H1 (cell line): ENCODE measurements at regions not wholly inside any gene's neighbourhood (a gene's known extent, or its start where the extent isn't known, plus 50 kb on each side); places are given as distances from the start of the nearest gene placed in this dataset.

Source experiments
- CTCF ChIA-PET: fragments of 300-600 bp; sonication (Branson Sonifier 250); formaldehyde crosslinking; loops from one replicate; lab custom pipeline; 2021; ENCODE audit not compliant: partially characterized antibody; lab: Charles Lee
- POLR2A ChIA-PET: fragments of 300-600 bp; sonication (Branson Sonifier 250); formaldehyde crosslinking; loops from one replicate; lab custom pipeline; 2021; ENCODE audit warnings: inconsistent platforms; ENCODE audit not compliant: partially characterized antibody; lab: Charles Lee
- DNase-seq, 2 experiments: peaks; one replicate each; pipeline versions ENCODE4 v3.0.0 to v3.0.0-alpha.2; 2010 to 2022; ENCODE audit warnings: low spot score in 2 of 2, low read depth in 1 of 2, mixed read lengths in 1 of 2
- FAIRE-seq: peaks from 2 replicates; lab custom pipeline; 2011; peaks lifted over from hg19 to GRCh38; lab: Jason Lieb, UNC
- H2AFZ ChIP-seq: 2 replicates; pipeline ENCODE4 v1.8.1; 2012; ENCODE audit warnings: low read length, inconsistent platforms
- H2AK5ac ChIP-seq: 2 replicates; pipeline ENCODE4 v1.6.1; 2013; ENCODE audit warnings: low read depth, low read length
- H2BK120ac ChIP-seq: replicated peaks from 2 replicates; pipeline ENCODE3; 2013; ENCODE audit warnings: low read depth, low read length, inconsistent platforms
- H2BK12ac ChIP-seq: 2 replicates; pipeline ENCODE4 v1.6.1; 2013; ENCODE audit warnings: low read depth, low read length
- H2BK15ac ChIP-seq: 2 replicates; pipeline ENCODE4 v1.6.1; 2013; ENCODE audit warnings: low read length
- H2BK20ac ChIP-seq: 2 replicates; pipeline ENCODE4 v1.6.1; 2013; ENCODE audit warnings: low read length
- H2BK5ac ChIP-seq: 2 replicates; pipeline ENCODE4 v1.6.1; 2013; ENCODE audit warnings: low read depth, low read length
- H3K14ac ChIP-seq: 2 replicates; pipeline ENCODE4 v1.6.1; 2013; ENCODE audit warnings: inconsistent platforms; ENCODE audit not compliant: insufficient read length
- H3K18ac ChIP-seq: 2 replicates; pipeline ENCODE4 v1.6.1; 2013; ENCODE audit warnings: low read length; ENCODE audit errors: extremely low read depth
- H3K23ac ChIP-seq: 2 replicates; pipeline ENCODE4 v1.6.1; 2013; ENCODE audit warnings: inconsistent platforms; ENCODE audit not compliant: insufficient read length
- H3K23me2 ChIP-seq: 2 replicates; pipeline ENCODE4 v1.6.1; 2013; ENCODE audit warnings: low read depth, low read length
- H3K27ac ChIP-seq: 2 replicates; pipeline ENCODE4 v1.6.1; 2011; ENCODE audit warnings: low read depth, low read length, inconsistent platforms
- H3K27me3 ChIP-seq, 4 experiments: replicated peaks in 1 of 4; 1 replicate in 1 of 4; 2 replicates in 3 of 4; pipeline versions ENCODE4 v1.6.1 to v1.8.1; 2011 to 2013; ENCODE audit warnings: low read length in 3 of 4, mild to moderate bottlenecking in 3 of 4, inconsistent platforms in 2 of 4, mixed read lengths in 2 of 4, moderate library complexity in 1 of 4; ENCODE audit not compliant: control insufficient read depth in 3 of 4, insufficient read depth in 3 of 4; ENCODE audit errors: extremely low read depth in 1 of 4
- H3K36me3 ChIP-seq, 4 experiments: 2 replicates each; pipeline versions ENCODE4 v1.6.1 to v1.8.1; 2011 to 2013; ENCODE audit warnings: mild to moderate bottlenecking in 4 of 4, low read length in 3 of 4, moderate library complexity in 2 of 4, control low read depth in 1 of 4, inconsistent platforms in 1 of 4; ENCODE audit not compliant: insufficient read depth in 4 of 4, control insufficient read depth in 2 of 4
- H3K4ac ChIP-seq: replicated peaks from 2 replicates; pipeline ENCODE3; 2013; ENCODE audit warnings: low read length, low read depth, mixed read lengths, inconsistent platforms; ENCODE audit not compliant: insufficient read length
- H3K4me1 ChIP-seq, 4 experiments: replicated peaks in 1 of 4; 1 replicate in 1 of 4; 2 replicates in 3 of 4; pipeline versions ENCODE4 v1.6.1 to v1.8.1; 2011 to 2013; ENCODE audit warnings: low read length in 3 of 4, inconsistent platforms in 2 of 4, mixed read lengths in 1 of 4; ENCODE audit not compliant: insufficient read depth in 4 of 4, control insufficient read depth in 3 of 4
- H3K4me2 ChIP-seq, 2 experiments: 2 replicates each; pipeline versions ENCODE4 v1.6.1 to v1.8.1; 2011 to 2013; ENCODE audit warnings: low read depth in 2 of 2, low read length in 2 of 2, control low read depth in 1 of 2, inconsistent platforms in 1 of 2, mild to moderate bottlenecking in 1 of 2; ENCODE audit not compliant: insufficient read depth in 1 of 2
- H3K4me3 ChIP-seq, 4 experiments: fragments of 200-600, 300-600 bp in 1 of 4; sonication (generic), shearing (Covaris generic), sonication (Bioruptor Twin) in 1 of 4; 2 replicates each; pipeline versions ENCODE4 v1.5.1 to v1.8.1; 2011 to 2016; ENCODE audit warnings: low read length in 4 of 4, low read depth in 3 of 4, control low read depth in 2 of 4, inconsistent platforms in 2 of 4, mild to moderate bottlenecking in 2 of 4, mixed read lengths in 1 of 4, moderate library complexity in 1 of 4; ENCODE audit not compliant: insufficient read depth in 2 of 4; ENCODE audit errors: extremely low read depth in 1 of 4
- H3K56ac ChIP-seq: replicated peaks from 2 replicates; pipeline ENCODE3; 2013; ENCODE audit warnings: low read depth, mild to moderate bottlenecking, mixed read lengths, low read length, inconsistent platforms; ENCODE audit not compliant: insufficient read length
- H3K79me1 ChIP-seq: 2 replicates; pipeline ENCODE4 v1.6.1; 2013; ENCODE audit warnings: low read depth, low read length, control low read depth
- H3K79me2 ChIP-seq, 2 experiments: 2 replicates each; pipeline versions ENCODE4 v1.6.1 to v1.8.1; 2012 to 2013; ENCODE audit warnings: low read length in 2 of 2, mild to moderate bottlenecking in 2 of 2, inconsistent platforms in 1 of 2; ENCODE audit not compliant: insufficient read depth in 2 of 2, control insufficient read depth in 1 of 2
- H3K9ac ChIP-seq, 4 experiments: replicated peaks in 1 of 4; 1 replicate in 1 of 4; 2 replicates in 3 of 4; pipeline versions ENCODE4 v1.6.1 to v1.8.1; 2011 to 2013; ENCODE audit warnings: low read depth in 3 of 4, low read length in 3 of 4, control low read depth in 2 of 4, mild to moderate bottlenecking in 2 of 4, moderate library complexity in 2 of 4, inconsistent platforms in 1 of 4; ENCODE audit errors: extremely low read depth in 1 of 4
- H3K9me3 ChIP-seq, 2 experiments: 2 replicates each; pipeline versions ENCODE4 v1.6.1 to v1.8.1; 2012 to 2013; ENCODE audit warnings: mild to moderate bottlenecking in 2 of 2, moderate library complexity in 2 of 2, control low read depth in 1 of 2, inconsistent platforms in 1 of 2, low read depth in 1 of 2, low read length in 1 of 2, mixed read lengths in 1 of 2; ENCODE audit not compliant: insufficient read depth in 2 of 2
- H4K20me1 ChIP-seq, 2 experiments: replicated peaks in 1 of 2; 2 replicates each; pipeline versions ENCODE3 to v1.8.1; 2011 to 2013; ENCODE audit warnings: inconsistent platforms in 2 of 2, low read length in 2 of 2, mild to moderate bottlenecking in 1 of 2; ENCODE audit not compliant: insufficient read depth in 2 of 2, control insufficient read depth in 1 of 2
- H4K5ac ChIP-seq: 2 replicates; pipeline ENCODE4 v1.6.1; 2013; ENCODE audit warnings: low read length, low read depth, mixed read lengths, inconsistent platforms; ENCODE audit not compliant: insufficient read length
- H4K8ac ChIP-seq: 2 replicates; pipeline ENCODE4 v1.8.0; 2013; ENCODE audit warnings: mild to moderate bottlenecking, moderate library complexity, low read length, inconsistent platforms; ENCODE audit not compliant: insufficient read depth; ENCODE audit errors: extremely low read depth
- H4K91ac ChIP-seq: replicated peaks from 2 replicates; pipeline ENCODE3; 2013; ENCODE audit warnings: low read length, mixed read lengths, inconsistent platforms; ENCODE audit not compliant: insufficient read length
- CTBP2 ChIP-seq: IDR thresholded peaks from 2 replicates; pipeline ENCODE4 v1.7.0; 2011; ENCODE audit warnings: borderline replicate concordance, mild to moderate bottlenecking, moderate library complexity, mixed read lengths, low read length; ENCODE audit not compliant: insufficient read depth, insufficient read length
- CTCF ChIP-seq, 3 experiments: IDR thresholded peaks; 1 replicate in 2 of 3; 2 replicates in 1 of 3; pipeline versions ENCODE4 v1.5.1 to v1.6.1; 2011; ENCODE audit warnings: low read length in 3 of 3, mild to moderate bottlenecking in 3 of 3, inconsistent platforms in 2 of 3, low read depth in 1 of 3, moderate library complexity in 1 of 3; ENCODE audit not compliant: insufficient read depth in 1 of 3; ENCODE audit errors: control extremely low read depth in 1 of 3
- HDAC2 ChIP-seq, 2 experiments: fragments of 300-600 bp in 1 of 2; sonication (generic) in 1 of 2; IDR thresholded peaks; 2 replicates each; pipeline ENCODE4 v1.6.1; 2011 to 2012; ENCODE audit warnings: low read depth in 2 of 2, low read length in 2 of 2, mild to moderate bottlenecking in 2 of 2, moderate library complexity in 2 of 2, borderline replicate concordance in 1 of 2, inconsistent platforms in 1 of 2
- POLR2AphosphoS5 ChIP-seq: IDR thresholded peaks from 2 replicates; pipeline ENCODE4 v1.6.1; 2011; ENCODE audit warnings: low read depth, low read length
- WGBS, 2 experiments: shearing (Covaris generic) in 1 of 2; methylation state at CpG; one replicate each; pipeline versions ENCODE4 v1.1.6 to v1.1.7; 2013 to 2015; ENCODE audit warnings: low lambda C conversion rate in 2 of 2, mixed read lengths in 2 of 2, inconsistent platforms in 1 of 2, low coverage in 1 of 2, missing lambda C conversion rate in 1 of 2; ENCODE audit not compliant: insufficient replicate concordance in 2 of 2, insufficient coverage in 1 of 2, insufficient read length in 1 of 2; ENCODE audit errors: extremely low coverage in 1 of 2, missing lambda C conversion rate in 1 of 2; 5-methylcytosine and 5-hydroxymethylcytosine counted together

GRCh38 chr12:88947486-88948043 is 367.3 kb upstream of the KITLG start:
- H3K9ac ChIP-seq: no peak overlapping the region
- H3K4me1 ChIP-seq: peaks cover 0 to 11% (median 6%) of the 10 kb centered on the region in 4 experiments; a peak in 2 of 7 replicates
- DNase-seq: no peak
- H3K56ac ChIP-seq: no peak overlapping the region
- H3K36me3 ChIP-seq: no peaks in the 10 kb centered on the region
- no peak overlapping the region; the same call in 1 of the 2 replicates for H3K18ac ChIP-seq
- TF ChIP-seq CTCF (IDR thresholded peaks at IDR 0.05; ENCODE audit: control extremely low read depth in 1 of 3, insufficient read depth in 1 of 3, low read depth in 1 of 3, low read length in 3 of 3): peak in 1 of 3 experiments; percentile 48; a peak in 1 of 4 replicates
- no peak for TF ChIP-seq CTBP2
- no peak for TF ChIP-seq HDAC2 (IDR thresholded peaks at IDR 0.05; ENCODE audit: borderline replicate concordance in 1 of 2, low read depth in 2 of 2, low read length in 2 of 2)
- TF ChIP-seq POLR2AphosphoS5: no peak
- TF ChIP-seq, all 59 proteins: peak for 1
- Histone ChIP-seq H3K14ac (no peak overlapping the region), H4K20me1 (no peaks in the 10 kb centered on the region), H3K27ac (no peak overlapping the region), H3K9me3 (no peaks in the 10 kb centered on the region), H4K91ac (no peak overlapping the region), H2BK120ac (no peak overlapping the region), H3K23me2 (no peaks in the 10 kb centered on the region), H3K4ac (no peak overlapping the region), H4K5ac (no peak overlapping the region), H3K23ac (no peak overlapping the region), H3K79me1 (no peaks in the 10 kb centered on the region), H2BK12ac (no peak overlapping the region), H3K79me2 (no peaks in the 10 kb centered on the region), H2AK5ac (no peak overlapping the region), H3K4me3 (no peak overlapping the region), H2BK15ac (no peak overlapping the region), H3K4me2 (no peak overlapping the region), H2BK20ac (no peak overlapping the region), H2BK5ac (no peak overlapping the region), H2AFZ (no peak overlapping the region), H4K8ac (no peak overlapping the region), H3K27me3 (peaks cover 4 to 21% (median 12%) of the 10 kb centered on the region in 4 experiments; a peak in 5 of 7 replicates)
- CTCF ChIA-PET: interaction anchor here (0.7 to 2.6 kb wide), 5 partner anchors 12 to 42 kb away, joined by 3 to 9 read pairs (median 4); no protein-coding TSS in a partner anchor
- POLR2A ChIA-PET: no interaction called here
- 91% methylated on average over 3 of the region's 3 CpGs; no CpG with 5 or more reads in 1 of the 2 experiments for WGBS, 2 experiments
- FAIRE-seq: no peak
